ENCODE measurements at regions not wholly inside any gene's neighbourhood (a gene's known extent, or its start where the extent isn't known, plus 50 kb on each side); places are given as distances from the start of the nearest gene placed in this dataset.
A peak's percentile ranks its signal among the peaks of the same experiment; 100 is the strongest.

DNA sequence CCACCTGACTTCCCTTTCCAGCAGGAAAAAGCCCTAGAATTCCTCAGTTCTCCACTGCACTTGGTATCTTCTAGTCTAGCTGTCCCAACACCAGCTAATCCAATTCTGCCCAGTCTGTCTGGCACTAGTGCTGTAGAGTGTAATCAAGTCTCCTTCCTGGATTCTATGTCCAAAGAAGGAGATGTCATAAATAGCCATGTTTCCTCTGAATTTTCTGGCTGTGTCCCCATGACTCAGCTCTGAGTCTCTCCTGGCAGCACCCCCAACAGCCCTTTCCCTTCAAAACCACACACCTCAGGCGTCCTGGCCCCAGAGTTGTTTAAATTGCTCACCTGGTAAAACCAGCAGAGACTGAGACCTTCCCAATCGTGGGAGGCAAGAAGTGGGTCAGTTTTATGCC is 197.2 kb downstream of the GRXCR1 start:
- Histone ChIP-seq H3K27ac (no peak overlapping the region), H3K36me3 (ENCODE audit: insufficient read depth, low read length) (no peaks in the 10 kb centered on the region), H3K4me3 (no peak overlapping the region), H3K9me3 (ENCODE audit: low read depth, low read length) (no peaks in the 10 kb centered on the region), H3K9ac (ENCODE audit: insufficient read length) (no peak overlapping the region)
- DNase-seq (ENCODE audit: low read depth, low spot score) = no peak
- no peak for TF ChIP-seq FOXP2 (optimal IDR thresholded peaks at IDR 0.05; ENCODE audit: control extremely low read depth, extremely low read length, insufficient read depth)
- no peak for TF ChIP-seq EZH2 (IDR thresholded peaks at IDR 0.05)
- no peak for TF ChIP-seq POLR2AphosphoS5 (IDR thresholded peaks at IDR 0.05; ENCODE audit: borderline replicate concordance, low read depth, low read length)

GRCh38 chr4:43103048-43103447 is 210.5 kb downstream of the GRXCR1 start:
- no peak for TF ChIP-seq POLR2AphosphoS5 (IDR thresholded peaks at IDR 0.05; ENCODE audit: borderline replicate concordance, low read depth, low read length)
- TF ChIP-seq EZH2 (IDR thresholded peaks at IDR 0.05) = no peak
- TF ChIP-seq FOXP2 (optimal IDR thresholded peaks at IDR 0.05; ENCODE audit: control extremely low read depth, extremely low read length, insufficient read depth) = no peak
- Histone ChIP-seq H3K36me3 (ENCODE audit: insufficient read depth, low read length) (no peaks in the 10 kb centered on the region), H3K9me3 (ENCODE audit: low read depth, low read length) (no peaks in the 10 kb centered on the region), H3K4me3 (no peak overlapping the region), H3K27ac (no peak overlapping the region), H3K9ac (ENCODE audit: insufficient read length) (no peak overlapping the region)
- DNase-seq (ENCODE audit: low read depth, low spot score) = no peak

DNA sequence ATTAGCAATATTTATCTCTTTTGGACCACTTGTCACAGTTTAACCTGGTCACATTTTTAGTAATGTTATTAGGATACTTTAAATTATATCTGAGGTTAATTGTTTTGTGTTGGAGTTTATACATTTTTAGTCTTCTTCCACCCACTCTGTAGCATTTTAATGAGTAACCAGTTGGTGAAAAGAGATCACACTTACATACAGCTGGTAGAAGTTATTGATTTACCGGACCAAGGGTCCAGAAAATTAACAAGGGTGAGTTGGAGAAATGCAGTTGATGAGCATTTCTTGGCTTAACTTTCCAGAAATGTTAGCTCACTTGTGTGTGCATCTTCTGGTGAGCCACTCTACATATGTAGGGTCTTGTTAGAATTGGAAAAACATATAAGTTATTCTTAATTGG is 219.6 kb downstream of the GRXCR1 start:
- no peak for DNase-seq (ENCODE audit: low read depth, low spot score)
- no peak overlapping the region for H3K9ac ChIP-seq (ENCODE audit: insufficient read length)
- H3K4me3 ChIP-seq = no peak overlapping the region
- H3K27ac ChIP-seq = no peak overlapping the region
- H3K36me3 ChIP-seq (ENCODE audit: insufficient read depth, low read length) = no peaks in the 10 kb centered on the region
- no peaks in the 10 kb centered on the region for H3K9me3 ChIP-seq (ENCODE audit: low read depth, low read length)
- no peak for TF ChIP-seq EZH2 (IDR thresholded peaks at IDR 0.05)
- TF ChIP-seq POLR2AphosphoS5 (IDR thresholded peaks at IDR 0.05; ENCODE audit: borderline replicate concordance, low read depth, low read length) = no peak
- no peak for TF ChIP-seq FOXP2 (optimal IDR thresholded peaks at IDR 0.05; ENCODE audit: control extremely low read depth, extremely low read length, insufficient read depth)

GRCh38 chr4:43113196-43113595 is 220.7 kb downstream of the GRXCR1 start:
- TF ChIP-seq FOXP2 (optimal IDR thresholded peaks at IDR 0.05; ENCODE audit: control extremely low read depth, extremely low read length, insufficient read depth) (no peak), EZH2 (IDR thresholded peaks at IDR 0.05) (no peak), POLR2AphosphoS5 (IDR thresholded peaks at IDR 0.05; ENCODE audit: borderline replicate concordance, low read depth, low read length) (no peak)
- H3K9ac ChIP-seq (ENCODE audit: insufficient read length) = no peak overlapping the region
- no peaks in the 10 kb centered on the region for H3K36me3 ChIP-seq (ENCODE audit: insufficient read depth, low read length)
- no peak overlapping the region for H3K27ac ChIP-seq
- no peak for DNase-seq (ENCODE audit: low read depth, low spot score)
- no peaks in the 10 kb centered on the region for H3K9me3 ChIP-seq (ENCODE audit: low read depth, low read length)
- H3K4me3 ChIP-seq = no peak overlapping the region

DNA sequence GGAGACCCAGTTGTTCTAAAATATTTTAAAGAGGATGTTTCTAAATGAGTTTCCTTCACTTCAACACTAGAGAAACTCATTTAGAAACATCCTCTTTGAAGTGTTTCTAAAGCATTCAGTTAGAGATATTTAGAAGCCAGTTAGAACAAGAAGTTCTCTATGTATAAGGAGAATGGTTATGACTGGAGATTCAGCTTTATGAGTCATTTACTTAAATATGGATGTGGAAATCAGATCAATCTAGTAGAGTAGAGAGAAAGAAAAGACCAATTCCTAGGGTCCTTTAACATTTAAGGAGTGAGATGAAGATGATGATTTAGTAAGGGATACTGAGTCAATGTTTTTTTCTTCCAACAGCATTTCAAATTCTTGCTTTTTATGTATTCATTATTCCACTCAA is 234.1 kb downstream of the GRXCR1 start:
- Histone ChIP-seq H3K4me3 (no peak overlapping the region), H3K27ac (no peak overlapping the region), H3K9me3 (ENCODE audit: low read depth, low read length) (no peaks in the 10 kb centered on the region), H3K9ac (ENCODE audit: insufficient read length) (no peak overlapping the region), H3K36me3 (ENCODE audit: insufficient read depth, low read length) (no peaks in the 10 kb centered on the region)
- no peak for TF ChIP-seq POLR2AphosphoS5 (IDR thresholded peaks at IDR 0.05; ENCODE audit: borderline replicate concordance, low read depth, low read length)
- no peak for TF ChIP-seq EZH2 (IDR thresholded peaks at IDR 0.05)
- TF ChIP-seq FOXP2 (optimal IDR thresholded peaks at IDR 0.05; ENCODE audit: control extremely low read depth, extremely low read length, insufficient read depth) = no peak
- no peak for DNase-seq (ENCODE audit: low read depth, low spot score)

- Histone ChIP-seq H3K4me3 (no peak overlapping the region), H3K27ac (no peak overlapping the region), H3K36me3 (ENCODE audit: insufficient read depth, low read length) (no peaks in the 10 kb centered on the region), H3K9me3 (ENCODE audit: low read depth, low read length) (no peaks in the 10 kb centered on the region), H3K9ac (ENCODE audit: insufficient read length) (no peak overlapping the region)
- TF ChIP-seq EZH2 (IDR thresholded peaks at IDR 0.05) (no peak), POLR2AphosphoS5 (IDR thresholded peaks at IDR 0.05; ENCODE audit: borderline replicate concordance, low read depth, low read length) (no peak), FOXP2 (optimal IDR thresholded peaks at IDR 0.05; ENCODE audit: control extremely low read depth, extremely low read length, insufficient read depth) (no peak)
- DNase-seq (ENCODE audit: low read depth, low spot score) = no peak
Measured at GRCh38 chr4:43130228-43131021, 237.9 kb downstream of the GRXCR1 start.

DNA sequence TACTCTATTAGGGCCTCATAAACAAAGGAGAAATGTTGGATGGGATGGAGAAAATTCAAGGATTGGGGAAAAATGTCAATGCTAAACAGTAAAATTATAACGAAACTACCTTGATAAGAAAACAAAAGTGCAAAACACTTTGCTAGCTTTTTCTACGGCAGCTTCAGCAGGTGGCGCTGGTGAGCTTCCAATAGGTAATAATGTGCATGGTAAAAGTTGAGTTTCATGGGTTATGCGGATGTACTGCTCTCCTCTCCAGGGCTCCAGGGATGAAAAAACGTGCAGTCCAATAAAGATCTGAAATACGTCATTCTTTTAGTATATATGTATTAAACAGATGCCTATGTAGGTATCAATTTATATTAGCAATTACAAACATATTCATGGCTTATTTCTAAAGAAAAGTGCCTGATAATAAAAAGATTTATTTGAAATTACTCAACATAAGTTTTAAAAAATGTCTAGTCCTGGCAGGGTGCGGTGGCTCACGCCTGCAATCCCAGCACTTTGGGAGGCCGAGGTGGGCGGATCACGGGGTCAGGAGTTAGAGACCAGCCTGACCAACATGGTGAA is 239.6 kb downstream of the GRXCR1 start:
- H3K36me3 ChIP-seq (ENCODE audit: insufficient read depth, low read length) = no peaks in the 10 kb centered on the region
- H3K9me3 ChIP-seq (ENCODE audit: low read depth, low read length) = no peaks in the 10 kb centered on the region
- peak; percentile 24 for DNase-seq (ENCODE audit: low read depth, low spot score)
- H3K4me3 ChIP-seq = no peak overlapping the region
- no peak overlapping the region for H3K9ac ChIP-seq (ENCODE audit: insufficient read length)
- TF ChIP-seq EZH2 (IDR thresholded peaks at IDR 0.05) (no peak), POLR2AphosphoS5 (IDR thresholded peaks at IDR 0.05; ENCODE audit: borderline replicate concordance, low read depth, low read length) (no peak), FOXP2 (optimal IDR thresholded peaks at IDR 0.05; ENCODE audit: control extremely low read depth, extremely low read length, insufficient read depth) (no peak)
- H3K27ac ChIP-seq = no peak overlapping the region

- H3K27ac ChIP-seq = no peak overlapping the region
- no peak overlapping the region for H3K4me3 ChIP-seq
- no peak overlapping the region for H3K9ac ChIP-seq (ENCODE audit: insufficient read length)
- DNase-seq (ENCODE audit: low read depth, low spot score) = no peak
- H3K36me3 ChIP-seq (ENCODE audit: insufficient read depth, low read length) = no peaks in the 10 kb centered on the region
- no peak for TF ChIP-seq POLR2AphosphoS5 (IDR thresholded peaks at IDR 0.05; ENCODE audit: borderline replicate concordance, low read depth, low read length)
- no peak for TF ChIP-seq FOXP2 (optimal IDR thresholded peaks at IDR 0.05; ENCODE audit: control extremely low read depth, extremely low read length, insufficient read depth)
- no peak for TF ChIP-seq EZH2 (IDR thresholded peaks at IDR 0.05)
- H3K9me3 ChIP-seq (ENCODE audit: low read depth, low read length) = no peaks in the 10 kb centered on the region
Measured at GRCh38 chr4:43133566-43133965, 241.1 kb downstream of the GRXCR1 start.

Measured in SK-N-MC (cell line).